Transverse colon (tissue), 4 donors: ENCODE measurements at regions not wholly inside any gene's neighbourhood (a gene's known extent, or its start where the extent isn't known, plus 50 kb on each side); places are given as distances from the start of the nearest gene placed in this dataset.
A peak's percentile ranks its signal among the peaks of the same experiment; 100 is the strongest.

Source experiments
- DNase-seq: peaks from one replicate; pipeline ENCODE4 v3.0.0-alpha.2; 2019
- H3K27ac ChIP-seq, 4 donors: fragments of 200-600 bp; sonication (generic); 2 replicates each; pipeline ENCODE4 v1.5.1; 2016 to 2018; ENCODE audit warnings: inconsistent platforms in 4 of 4
- H3K27me3 ChIP-seq: fragments of 200-600 bp; sonication (generic); 2 replicates; pipeline ENCODE4 v1.5.1; 2017; ENCODE audit warnings: inconsistent platforms
- H3K36me3 ChIP-seq, 4 donors: fragments of 200-600 bp; sonication (generic); 2 replicates each; pipeline ENCODE4 v1.5.1; 2017 to 2019; ENCODE audit warnings: inconsistent platforms in 4 of 4
- H3K4me1 ChIP-seq, 4 donors: fragments of 200-600 bp; sonication (generic); 2 replicates each; pipeline ENCODE4 v1.5.1; 2017 to 2020; ENCODE audit warnings: inconsistent platforms in 4 of 4
- H3K4me3 ChIP-seq, 4 donors: fragments of 200-600 bp; sonication (generic); 1 replicate in 1 of 4; 2 replicates in 3 of 4; pipeline versions ENCODE4 v1.5.1 to v1.6.1; 2017 to 2019; ENCODE audit warnings: inconsistent platforms in 4 of 4
- H3K9me3 ChIP-seq, 2 donors: fragments of 200-600 bp; sonication (generic); 2 replicates each; pipeline ENCODE4 v1.5.1; 2017 to 2019; ENCODE audit warnings: inconsistent platforms in 2 of 2
- CTCF ChIP-seq, 5 experiments: fragments of 200-600 bp in 3 of 5; fragments of 450-650 bp in 2 of 5; sonication (generic) in 3 of 5; IDR thresholded peaks; 1 replicate in 2 of 5; 2 replicates in 3 of 5; pipeline ENCODE4 v1.5.1; 2016 to 2017; ENCODE audit warnings: antibody characterized with exemption in 5 of 5, inconsistent platforms in 3 of 5, mild to moderate bottlenecking in 2 of 5, moderate library complexity in 1 of 5
- EP300 ChIP-seq: sonication (generic); formaldehyde crosslinking; IDR thresholded peaks from one replicate; pipeline ENCODE4 v1.6.1; 2017; ENCODE audit warnings: antibody characterized with exemption, low read depth
- POLR2A ChIP-seq: fragments of 450-650 bp; IDR thresholded peaks from one replicate; pipeline ENCODE4 v1.6.1; 2016; ENCODE audit warnings: antibody characterized with exemption, mild to moderate bottlenecking, moderate library complexity
- POLR2AphosphoS5 ChIP-seq, 3 donors: sonication (generic); formaldehyde crosslinking; IDR thresholded peaks; one replicate each; pipeline ENCODE4 v1.6.1; 2016; ENCODE audit warnings: antibody characterized with exemption in 3 of 3
- WGBS, 2 donors: methylation state at CpG; one replicate each; pipeline ENCODE4 v1.1.5; 2018; ENCODE audit warnings: low coverage in 1 of 2; 5-methylcytosine and 5-hydroxymethylcytosine counted together
- in situ Hi-C, 4 donors: fragments of 200-750 bp; cut with MboI; loops; one replicate each; pipeline versions ENCODE4 v1.15.0 to v1.15.1; 2017; ENCODE audit warnings: low sequenced_read_pairs in 3 of 4, low pct_ligation_motif_present in 1 of 4, low pct_unique_long_range_greater_than_20kb in 1 of 4
- intact Hi-C: fragments of 100-400 bp; cut with DNase I; formaldehyde crosslinking; loops from one replicate; pipeline ENCODE4 v1.15.1; 2023; ENCODE audit warnings: low total_unique reads

- Histone ChIP-seq H3K27ac (peak overlapping the region in 1 of 4 donors; percentile 35), H3K4me3 (no peak overlapping the region), H3K4me1 (peaks cover 0 to 24% (median 11%) of the 10 kb centered on the region in 4 donors), H3K36me3 (no peaks in the 10 kb centered on the region), H3K9me3 (no peaks in the 10 kb centered on the region), H3K27me3 (no peaks in the 10 kb centered on the region)
- WGBS, 2 donors = 62% methylated on average over 4 of the region's 4 CpGs
- DNase-seq = no peak
- intact Hi-C loops (no loop called here), in situ Hi-C loops (no loop called here)
- TF ChIP-seq EP300 (no peak), POLR2A (no peak), POLR2AphosphoS5 (IDR thresholded peaks at IDR 0.05) (no peak), CTCF (IDR thresholded peaks at IDR 0.05) (no peak)
These were observed 469.7 kb downstream of the PDCD6IP start for GRCh38 chr3:34268032-34268709.

- in situ Hi-C loops = no loop called here
- DNase-seq = no peak
- Histone ChIP-seq H3K27me3 (no peaks in the 10 kb centered on the region), H3K4me3 (no peak overlapping the region), H3K27ac (no peak overlapping the region), H3K36me3 (no peaks in the 10 kb centered on the region), H3K4me1 (no peaks in the 10 kb centered on the region), H3K9me3 (no peaks in the 10 kb centered on the region)
- intact Hi-C loops = no loop called here
- WGBS, 2 donors = 73% methylated on average over 2 of the region's 2 CpGs; no CpG with 5 or more reads in 1 of the 2 donors
- TF ChIP-seq POLR2AphosphoS5 (IDR thresholded peaks at IDR 0.05) = no peak
- TF ChIP-seq EP300 = no peak
- TF ChIP-seq CTCF (IDR thresholded peaks at IDR 0.05) = no peak
- no peak for TF ChIP-seq POLR2A
These were observed 477.4 kb downstream of the PDCD6IP start for GRCh38 chr3:34275811-34276210.

- intact Hi-C loops (no loop called here), in situ Hi-C loops (no loop called here)
- DNase-seq = no peak
- Histone ChIP-seq H3K27me3 (no peaks in the 10 kb centered on the region), H3K27ac (no peak overlapping the region), H3K36me3 (no peaks in the 10 kb centered on the region), H3K4me1 (no peaks in the 10 kb centered on the region), H3K4me3 (no peak overlapping the region), H3K9me3 (no peaks in the 10 kb centered on the region)
- TF ChIP-seq POLR2AphosphoS5 (IDR thresholded peaks at IDR 0.05) = no peak
- TF ChIP-seq EP300 = no peak
- no peak for TF ChIP-seq POLR2A
- TF ChIP-seq CTCF (IDR thresholded peaks at IDR 0.05) = no peak
These were observed 477.9 kb downstream of the PDCD6IP start for GRCh38 chr3:34276342-34276741.

GRCh38 chr3:34277110-34277509 lies 478.7 kb downstream of the PDCD6IP start:
- TF ChIP-seq POLR2AphosphoS5 (IDR thresholded peaks at IDR 0.05) = no peak
- TF ChIP-seq CTCF (IDR thresholded peaks at IDR 0.05) = no peak
- TF ChIP-seq POLR2A = no peak
- Histone ChIP-seq H3K4me1 (no peaks in the 10 kb centered on the region), H3K36me3 (no peaks in the 10 kb centered on the region), H3K27ac (no peak overlapping the region), H3K9me3 (no peaks in the 10 kb centered on the region), H3K4me3 (no peak overlapping the region), H3K27me3 (no peaks in the 10 kb centered on the region)
- WGBS, 2 donors = 60 to 74% methylated on average over 2 of the region's 2 CpGs
- intact Hi-C loops = no loop called here
- no peak for DNase-seq
- in situ Hi-C loops = no loop called here
